Neural progenitor cell (in vitro differentiated cells): ENCODE measurements at regions not wholly inside any gene's neighbourhood (a gene's known extent, or its start where the extent isn't known, plus 50 kb on each side); places are given as distances from the start of the nearest gene placed in this dataset.

Source experiments
- DNase-seq: peaks from one replicate; pipeline ENCODE4 v3.0.0-alpha.2; 2016; ENCODE audit warnings: low spot score
- H2AFZ ChIP-seq: fragments of 200-600 bp; sonication (generic); replicated peaks from 2 replicates; pipeline ENCODE4 v1.6.1; 2016; ENCODE audit warnings: antibody characterized with exemption
- H3F3A ChIP-seq: fragments of 200-600 bp; sonication (generic); 2 replicates; pipeline ENCODE4 v1.6.1; 2016; ENCODE audit warnings: antibody characterized with exemption, low read depth
- H3K27ac ChIP-seq: fragments of 200-600 bp; sonication (generic); 2 replicates; pipeline ENCODE4 v1.5.1; 2016; ENCODE audit warnings: mild to moderate bottlenecking
- H3K27me3 ChIP-seq: fragments of 200-600 bp; sonication (generic); 2 replicates; pipeline ENCODE4 v1.6.1; 2016; ENCODE audit warnings: mild to moderate bottlenecking, moderate library complexity
- H3K36me3 ChIP-seq: fragments of 200-600 bp; sonication (generic); 2 replicates; pipeline ENCODE4 v1.5.1; 2016
- H3K4me1 ChIP-seq: fragments of 200-600 bp; sonication (generic); 2 replicates; pipeline ENCODE4 v1.6.1; 2016; ENCODE audit warnings: mixed run types
- H3K4me2 ChIP-seq: fragments of 200-600 bp; sonication (generic); 2 replicates; pipeline ENCODE4 v1.6.1; 2016
- H3K4me3 ChIP-seq: fragments of 200-600 bp; sonication (generic); 2 replicates; pipeline ENCODE4 v1.5.1; 2016
- H3K79me2 ChIP-seq: fragments of 200-600 bp; sonication (generic); 2 replicates; pipeline ENCODE4 v1.6.1; 2016; ENCODE audit warnings: low read depth
- H3K9ac ChIP-seq: fragments of 200-600 bp; sonication (generic); 2 replicates; pipeline ENCODE4 v1.6.1; 2016
- H3K9me3 ChIP-seq: fragments of 200-600 bp; sonication (generic); 2 replicates; pipeline ENCODE4 v1.5.1; 2016; ENCODE audit warnings: low read depth
- H4K20me1 ChIP-seq: fragments of 200-600 bp; sonication (generic); 2 replicates; pipeline ENCODE4 v1.6.1; 2016; ENCODE audit warnings: low read depth
- H3K27ac Mint-ChIP-seq: 3 replicates; pipeline ENCODE4 v1.8.0; 2021; ENCODE audit warnings: mixed read lengths
- H3K27me3 Mint-ChIP-seq: 2 replicates; pipeline ENCODE4 v1.8.0; 2022; ENCODE audit warnings: low read depth, mild to moderate bottlenecking, inconsistent platforms, moderate library complexity, mixed read lengths; ENCODE audit not compliant: insufficient read depth
- H3K36me3 Mint-ChIP-seq: 3 replicates; pipeline ENCODE4 v1.8.0; 2021; ENCODE audit warnings: mixed read lengths
- H3K4me1 Mint-ChIP-seq: 3 replicates; pipeline ENCODE4 v1.8.0; 2021; ENCODE audit warnings: mixed read lengths
- H3K4me3 Mint-ChIP-seq: 3 replicates; pipeline ENCODE4 v1.8.0; 2021; ENCODE audit warnings: mild to moderate bottlenecking, moderate library complexity, mixed read lengths
- H3K9me3 Mint-ChIP-seq: 3 replicates; pipeline ENCODE4 v1.8.0; 2020; ENCODE audit warnings: mixed read lengths
- CTCF ChIP-seq: fragments of 200-600 bp; sonication (generic); IDR thresholded peaks from 2 replicates; pipeline ENCODE4 v1.5.1; 2017; ENCODE audit warnings: antibody characterized with exemption, mild to moderate bottlenecking
- EZH2 ChIP-seq: fragments of 200-600 bp; sonication (generic); IDR thresholded peaks from 2 replicates; pipeline ENCODE4 v1.6.1; 2017; ENCODE audit warnings: antibody characterized with exemption, mild to moderate bottlenecking, moderate library complexity
- EZH2phosphoT487 ChIP-seq: fragments of 200-600 bp; sonication (generic); IDR thresholded peaks from 2 replicates; pipeline ENCODE4 v1.6.1; 2017; ENCODE audit warnings: antibody characterized with exemption

GRCh38 chr14:43155258-43155657 lies 1351.8 kb downstream of the FSCB start:
- Histone ChIP-seq H3K4me1 (no peaks in the 10 kb centered on the region), H3K9me3 (no peaks in the 10 kb centered on the region), H4K20me1 (no peaks in the 10 kb centered on the region), H2AFZ (no peak overlapping the region), H3F3A (no peaks in the 10 kb centered on the region), H3K9ac (no peak overlapping the region), H3K4me2 (no peak overlapping the region), H3K36me3 (no peaks in the 10 kb centered on the region), H3K27me3 (no peaks in the 10 kb centered on the region), H3K79me2 (no peaks in the 10 kb centered on the region), H3K4me3 (no peak overlapping the region), H3K27ac (no peak overlapping the region)
- Mint-ChIP-seq H3K9me3 (no peaks in the 10 kb centered on the region), H3K36me3 (no peaks in the 10 kb centered on the region), H3K27me3 (no peaks in the 10 kb centered on the region), H3K4me1 (no peaks in the 10 kb centered on the region), H3K4me3 (no peak overlapping the region), H3K27ac (no peak overlapping the region)
- DNase-seq: no peak
- TF ChIP-seq EZH2phosphoT487: no peak
- TF ChIP-seq EZH2: no peak
- no peak for TF ChIP-seq CTCF

GRCh38 chr14:43147485-43147884 lies 1359.6 kb downstream of the FSCB start:
- TF ChIP-seq EZH2phosphoT487: no peak
- TF ChIP-seq EZH2: no peak
- no peak for TF ChIP-seq CTCF
- Histone ChIP-seq H4K20me1 (no peaks in the 10 kb centered on the region), H2AFZ (peak overlapping the region; percentile 18), H3K9ac (no peak overlapping the region), H3K4me1 (no peaks in the 10 kb centered on the region), H3K36me3 (no peaks in the 10 kb centered on the region), H3K4me3 (no peak overlapping the region), H3K9me3 (no peaks in the 10 kb centered on the region), H3K79me2 (no peaks in the 10 kb centered on the region), H3K27ac (no peak overlapping the region), H3K27me3 (no peaks in the 10 kb centered on the region), H3F3A (no peaks in the 10 kb centered on the region), H3K4me2 (no peak overlapping the region)
- no peaks in the 10 kb centered on the region for H3K36me3 Mint-ChIP-seq
- H3K4me3 Mint-ChIP-seq: no peak overlapping the region
- no peak for DNase-seq
- H3K4me1 Mint-ChIP-seq: no peaks in the 10 kb centered on the region
- H3K27me3 Mint-ChIP-seq: no peaks in the 10 kb centered on the region
- no peaks in the 10 kb centered on the region for H3K9me3 Mint-ChIP-seq
- no peak overlapping the region for H3K27ac Mint-ChIP-seq

- H3K9me3 Mint-ChIP-seq: no peaks in the 10 kb centered on the region
- H3K4me3 Mint-ChIP-seq: no peak overlapping the region
- TF ChIP-seq EZH2phosphoT487 (no peak), CTCF (no peak), EZH2 (no peak)
- Histone ChIP-seq H3K9ac (no peak overlapping the region), H3K79me2 (no peaks in the 10 kb centered on the region), H3K27me3 (no peaks in the 10 kb centered on the region), H3K4me1 (no peaks in the 10 kb centered on the region), H4K20me1 (no peaks in the 10 kb centered on the region), H3K9me3 (no peaks in the 10 kb centered on the region), H3F3A (no peaks in the 10 kb centered on the region), H3K4me2 (no peak overlapping the region), H3K27ac (no peak overlapping the region), H2AFZ (no peak overlapping the region), H3K36me3 (no peaks in the 10 kb centered on the region), H3K4me3 (no peak overlapping the region)
- no peak for DNase-seq
- H3K4me1 Mint-ChIP-seq: no peaks in the 10 kb centered on the region
- H3K27ac Mint-ChIP-seq: no peak overlapping the region
- H3K36me3 Mint-ChIP-seq: no peaks in the 10 kb centered on the region
- no peaks in the 10 kb centered on the region for H3K27me3 Mint-ChIP-seq
Observed at GRCh38 chr14:43145361-43145760, 1361.7 kb downstream of the FSCB start.

GRCh38 chr14:43143106-43143505 lies 1364.0 kb downstream of the FSCB start:
- Histone ChIP-seq H3K9me3 (no peaks in the 10 kb centered on the region), H3K27me3 (no peaks in the 10 kb centered on the region), H3K79me2 (no peaks in the 10 kb centered on the region), H3K4me3 (no peak overlapping the region), H4K20me1 (no peaks in the 10 kb centered on the region), H2AFZ (no peak overlapping the region), H3K9ac (no peak overlapping the region), H3K4me1 (no peaks in the 10 kb centered on the region), H3K27ac (no peak overlapping the region), H3F3A (no peaks in the 10 kb centered on the region), H3K4me2 (no peak overlapping the region), H3K36me3 (no peaks in the 10 kb centered on the region)
- Mint-ChIP-seq H3K27ac (no peak overlapping the region), H3K4me1 (no peaks in the 10 kb centered on the region), H3K4me3 (no peak overlapping the region), H3K9me3 (no peaks in the 10 kb centered on the region), H3K36me3 (no peaks in the 10 kb centered on the region), H3K27me3 (no peaks in the 10 kb centered on the region)
- TF ChIP-seq CTCF (no peak), EZH2 (no peak), EZH2phosphoT487 (no peak)
- no peak for DNase-seq
